Stimulated activated CD8-positive, alpha-beta memory T cell treated with anti-CD3 and anti-CD28 coated beads, Interleukin-7, amount 100 ng/mL, for 48 hours (primary cell): ENCODE measurements at regions not wholly inside any gene's neighbourhood (a gene's known extent, or its start where the extent isn't known, plus 50 kb on each side); places are given as distances from the start of the nearest gene placed in this dataset.

ENCODE experiments used
- DNase-seq, 2 donors: peaks; one replicate each; pipeline ENCODE4 v3.0.0-alpha.2; 2020; ENCODE audit warnings: low read depth in 1 of 2; ENCODE audit errors: extremely low read depth in 1 of 2

GRCh38 chr5:2181149-2181548 is 298.4 kb upstream of the IRX4 start:
- no peak for DNase-seq

GRCh38 chr5:2180456-2180855 is 297.7 kb upstream of the IRX4 start:
- DNase-seq: no peak

GRCh38 chr5:2179861-2180260 is 297.1 kb upstream of the IRX4 start:
- no peak for DNase-seq

- DNase-seq: no peak
Measured at GRCh38 chr5:2178528-2178927, 295.8 kb upstream of the IRX4 start.

GRCh38 chr5:2178071-2178477 is 295.3 kb upstream of the IRX4 start:
- DNase-seq: no peak

GRCh38 chr5:2177244-2177643 is 294.5 kb upstream of the IRX4 start:
- DNase-seq: no peak

- DNase-seq: no peak
Measured at GRCh38 chr5:2176581-2176980, 293.9 kb upstream of the IRX4 start.

GRCh38 chr5:2175842-2176404 is 293.2 kb upstream of the IRX4 start:
- DNase-seq: no peak

- no peak for DNase-seq
Measured at GRCh38 chr5:2175041-2175440, 292.3 kb upstream of the IRX4 start.

GRCh38 chr5:2174538-2174937 is 291.8 kb upstream of the IRX4 start:
- no peak for DNase-seq

- DNase-seq: no peak
Measured at GRCh38 chr5:2173151-2173834, 290.6 kb upstream of the IRX4 start.

GRCh38 chr5:2172471-2172870 is 289.7 kb upstream of the IRX4 start:
- DNase-seq: no peak

- DNase-seq: no peak
Measured at GRCh38 chr5:2170761-2171160, 288.0 kb upstream of the IRX4 start.

GRCh38 chr5:2169850-2170760 is 287.4 kb upstream of the IRX4 start:
- no peak for DNase-seq

GRCh38 chr5:2169430-2169808 is 286.7 kb upstream of the IRX4 start:
- no peak for DNase-seq

GRCh38 chr5:2168601-2169429 is 286.1 kb upstream of the IRX4 start:
- DNase-seq: no peak

GRCh38 chr5:2167671-2168070 is 284.9 kb upstream of the IRX4 start:
- DNase-seq: no peak

GRCh38 chr5:2166979-2167377 is 284.3 kb upstream of the IRX4 start:
- DNase-seq: no peak

- DNase-seq: no peak
Measured at GRCh38 chr5:2166306-2166978, 283.7 kb upstream of the IRX4 start.

GRCh38 chr5:2165615-2166305 is 283.0 kb upstream of the IRX4 start:
- no peak for DNase-seq
